ENCODE measurements at regions not wholly inside any gene's neighbourhood (a gene's known extent, or its start where the extent isn't known, plus 50 kb on each side); places are given as distances from the start of the nearest gene placed in this dataset.

DNA sequence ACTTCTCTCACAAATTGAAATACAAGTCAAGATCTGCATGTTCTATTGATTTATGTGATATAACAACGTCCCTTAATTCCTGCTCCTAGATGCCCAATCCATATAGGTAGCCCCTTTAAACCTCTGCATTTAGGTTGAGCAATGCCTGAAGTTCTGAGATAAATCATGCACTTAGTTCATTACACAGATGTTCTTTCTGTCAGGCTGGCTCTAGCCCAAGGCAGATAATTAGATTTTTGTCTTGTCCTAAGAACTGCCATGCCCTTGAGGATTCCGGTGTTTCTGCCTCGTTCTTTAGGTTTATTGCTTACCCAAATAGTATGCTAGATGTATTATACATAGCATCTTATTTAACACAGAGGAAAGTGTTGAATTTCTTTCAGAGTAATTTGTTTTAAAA, 143.1 kb downstream of the TRAM1L1 start:
- POLR2A ChIA-PET = no interaction called here
- Mint-ChIP-seq H3K4me3 (ENCODE audit: unreplicated experiment) (no peak overlapping the region), H3K36me3 (ENCODE audit: insufficient read depth, unreplicated experiment) (no peaks in the 10 kb centered on the region), H3K27ac (ENCODE audit: low read depth, unreplicated experiment) (no peak overlapping the region), H3K9me3 (ENCODE audit: unreplicated experiment) (no peaks in the 10 kb centered on the region), H3K4me1 (ENCODE audit: insufficient read depth, unreplicated experiment) (no peaks in the 10 kb centered on the region), H3K27me3 (ENCODE audit: insufficient read depth, unreplicated experiment) (no peaks in the 10 kb centered on the region)
- CTCF ChIA-PET = no interaction called here
- intact Hi-C loops (cut with micrococcal nuclease) = no loop called here
- no peak for DNase-seq (ENCODE audit: unreplicated experiment)
- no TSS peak for BruUV-seq (replicated peaks)
- TF ChIP-seq CTCF (IDR thresholded peaks at IDR 0.05; ENCODE audit: unreplicated experiment) = no peak

- no peaks in the 10 kb centered on the region for H3K9me3 Mint-ChIP-seq (ENCODE audit: unreplicated experiment)
- H3K36me3 Mint-ChIP-seq (ENCODE audit: insufficient read depth, unreplicated experiment) = no peaks in the 10 kb centered on the region
- H3K4me1 Mint-ChIP-seq (ENCODE audit: insufficient read depth, unreplicated experiment) = no peaks in the 10 kb centered on the region
- peaks cover 10% of the 10 kb centered on the region for H3K27me3 Mint-ChIP-seq (ENCODE audit: insufficient read depth, unreplicated experiment)
- TF ChIP-seq CTCF (IDR thresholded peaks at IDR 0.05; ENCODE audit: unreplicated experiment) = no peak
- DNase-seq (ENCODE audit: unreplicated experiment) = no peak
- intact Hi-C loops (cut with micrococcal nuclease) = no loop called here
- POLR2A ChIA-PET = no interaction called here
- H3K4me3 Mint-ChIP-seq (ENCODE audit: unreplicated experiment) = no peak overlapping the region
- CTCF ChIA-PET = no interaction called here
- no TSS peak for BruUV-seq (replicated peaks)
- no peak overlapping the region for H3K27ac Mint-ChIP-seq (ENCODE audit: low read depth, unreplicated experiment)
Observed at GRCh38 chr4:116930329-116930728, 155.0 kb downstream of the TRAM1L1 start.

DNA sequence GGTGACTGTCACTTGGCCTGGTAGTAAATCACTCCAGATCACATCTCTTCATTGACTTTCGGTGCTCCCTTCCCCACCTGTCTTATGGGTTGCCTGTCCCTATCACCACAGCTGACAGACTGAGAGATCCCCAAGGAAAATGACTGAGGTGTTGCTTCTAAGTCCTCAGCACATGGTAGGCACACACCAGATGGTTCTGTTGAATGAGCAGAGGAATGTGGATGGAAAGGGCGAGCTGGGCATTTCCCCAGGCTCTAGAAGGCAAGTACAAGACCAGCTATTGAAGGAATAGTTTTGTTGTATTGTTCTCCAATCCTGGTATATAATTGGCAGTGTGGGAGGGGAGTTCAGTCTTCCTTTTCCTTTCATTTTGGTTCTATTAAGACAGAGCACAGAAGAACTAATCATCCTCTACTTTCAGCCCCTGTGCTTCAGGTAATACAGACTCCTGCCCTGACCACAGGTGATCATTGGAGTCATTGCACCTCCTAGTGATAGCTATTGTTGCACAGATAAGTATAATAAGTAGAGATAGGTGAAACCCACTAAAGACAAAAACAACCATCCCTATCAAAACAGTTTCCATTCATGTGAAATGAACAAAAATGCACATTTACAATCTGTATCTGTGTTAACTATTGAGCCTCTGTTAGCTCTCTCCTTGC, 158.6 kb downstream of the TRAM1L1 start:
- Mint-ChIP-seq H3K27me3 (ENCODE audit: insufficient read depth, unreplicated experiment) (no peaks in the 10 kb centered on the region), H3K27ac (ENCODE audit: low read depth, unreplicated experiment) (no peak overlapping the region), H3K36me3 (ENCODE audit: insufficient read depth, unreplicated experiment) (no peaks in the 10 kb centered on the region), H3K4me1 (ENCODE audit: insufficient read depth, unreplicated experiment) (no peaks in the 10 kb centered on the region), H3K4me3 (ENCODE audit: unreplicated experiment) (no peak overlapping the region), H3K9me3 (ENCODE audit: unreplicated experiment) (no peaks in the 10 kb centered on the region)
- no peak for DNase-seq (ENCODE audit: unreplicated experiment)
- ChIA-PET CTCF (interaction anchor here (0.6 to 0.7 kb wide), 3 partner anchors 77 to 1386 kb away, joined by 3 read pairs; no protein-coding TSS in a partner anchor), POLR2A (no interaction called here)
- no peak for TF ChIP-seq CTCF (IDR thresholded peaks at IDR 0.05; ENCODE audit: unreplicated experiment)
- intact Hi-C loops (cut with micrococcal nuclease) = no loop called here
- no TSS peak for BruUV-seq (replicated peaks)

- no peak for DNase-seq (ENCODE audit: unreplicated experiment)
- no TSS peak for BruUV-seq (replicated peaks)
- POLR2A ChIA-PET = no interaction called here
- CTCF ChIA-PET = interaction anchor here (0.6 kb wide), 1 partner anchor 859 kb away, joined by 3 read pairs; no protein-coding TSS in a partner anchor
- Mint-ChIP-seq H3K9me3 (ENCODE audit: unreplicated experiment) (no peaks in the 10 kb centered on the region), H3K27ac (ENCODE audit: low read depth, unreplicated experiment) (no peak overlapping the region), H3K27me3 (ENCODE audit: insufficient read depth, unreplicated experiment) (no peaks in the 10 kb centered on the region), H3K4me3 (ENCODE audit: unreplicated experiment) (no peak overlapping the region), H3K4me1 (ENCODE audit: insufficient read depth, unreplicated experiment) (no peaks in the 10 kb centered on the region), H3K36me3 (ENCODE audit: insufficient read depth, unreplicated experiment) (no peaks in the 10 kb centered on the region)
- intact Hi-C loops (cut with micrococcal nuclease) = no loop called here
- TF ChIP-seq CTCF (IDR thresholded peaks at IDR 0.05; ENCODE audit: unreplicated experiment) = no peak
Observed at GRCh38 chr4:116925900-116926457, 159.4 kb downstream of the TRAM1L1 start.
